HK-2 (cell line): ENCODE measurements at regions not wholly inside any gene's neighbourhood (a gene's known extent, or its start where the extent isn't known, plus 50 kb on each side); places are given as distances from the start of the nearest gene placed in this dataset.
A peak's percentile ranks its signal among the peaks of the same experiment; 100 is the strongest.

Experiments used
- DNase-seq: peaks from one replicate; pipeline ENCODE4 v3.0.0-alpha.2; 2018; ENCODE audit not compliant: unreplicated experiment

- no peak for DNase-seq
Observed at GRCh38 chr12:124369827-124370378, 75.0 kb downstream of the RFLNA start.

- DNase-seq = peak; percentile 80
Observed at GRCh38 chr12:124369055-124369826, 74.3 kb downstream of the RFLNA start.

GRCh38 chr12:124368421-124369032 lies 73.6 kb downstream of the RFLNA start:
- no peak for DNase-seq

- DNase-seq = no peak
Observed at GRCh38 chr12:124365726-124366430, 71.0 kb downstream of the RFLNA start.
